Naive B cell (primary cell): ENCODE measurements at regions not wholly inside any gene's neighbourhood (a gene's known extent, or its start where the extent isn't known, plus 50 kb on each side); places are given as distances from the start of the nearest gene placed in this dataset.

ENCODE experiments used
- ATAC-seq, 2 donors: fragments of 150-1000 bp; cut with Tn5 transposase; 2 replicates each; pipeline ENCODE4 v1.10.0; 2021; ENCODE audit warnings: low read depth in 2 of 2, mild to moderate bottlenecking in 2 of 2, moderate library complexity in 2 of 2
- DNase-seq: peaks from one replicate; pipeline ENCODE4 v3.0.0; 2022
- H3K27ac Mint-ChIP-seq, 6 donors: one replicate each; pipeline ENCODE4 v1.8.0; 2020 to 2022; ENCODE audit warnings: mild to moderate bottlenecking in 6 of 6, mixed read lengths in 6 of 6, moderate library complexity in 5 of 6, inconsistent platforms in 2 of 6
- H3K27me3 Mint-ChIP-seq, 3 donors: one replicate each; pipeline ENCODE4 v1.8.0; 2021 to 2022; ENCODE audit warnings: mixed read lengths in 3 of 3, mild to moderate bottlenecking in 1 of 3
- H3K36me3 Mint-ChIP-seq, 2 donors: one replicate each; pipeline ENCODE4 v1.8.0; 2020 to 2022; ENCODE audit warnings: mixed read lengths in 2 of 2, inconsistent platforms in 1 of 2, mild to moderate bottlenecking in 1 of 2
- H3K4me1 Mint-ChIP-seq, 3 donors: one replicate each; pipeline ENCODE4 v1.8.0; 2020 to 2022; ENCODE audit warnings: mixed read lengths in 3 of 3, inconsistent platforms in 1 of 3, mild to moderate bottlenecking in 1 of 3, moderate library complexity in 1 of 3
- H3K4me3 Mint-ChIP-seq, 8 donors: one replicate each; pipeline ENCODE4 v1.8.0; 2020 to 2022; ENCODE audit warnings: mild to moderate bottlenecking in 8 of 8, mixed read lengths in 8 of 8, moderate library complexity in 8 of 8, inconsistent platforms in 2 of 8
- H3K9me3 Mint-ChIP-seq, 7 donors: one replicate each; pipeline ENCODE4 v1.8.0; 2020 to 2022; ENCODE audit warnings: mixed read lengths in 7 of 7, mild to moderate bottlenecking in 5 of 7, inconsistent platforms in 2 of 7, moderate library complexity in 1 of 7

DNA sequence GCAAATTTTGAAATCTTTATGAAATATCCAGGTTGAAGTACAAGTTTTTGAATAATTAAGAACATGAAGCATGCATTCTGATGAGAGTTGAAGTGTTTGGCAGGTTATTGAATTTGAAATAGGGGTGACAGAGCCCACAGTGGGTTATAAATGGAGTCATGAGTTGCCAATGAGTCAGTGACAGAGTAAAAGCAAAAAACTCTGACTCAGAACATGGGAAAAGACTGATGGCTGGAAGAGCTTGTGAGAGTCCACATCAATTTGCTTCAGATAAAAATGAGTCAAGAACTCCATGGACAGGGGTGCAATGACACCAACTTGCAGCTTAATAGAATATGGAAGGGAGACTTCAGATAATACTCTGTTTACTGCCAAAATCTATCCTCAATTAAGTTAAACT lies 105.3 kb downstream of the SLC6A15 start:
- no peaks in the 10 kb centered on the region for H3K9me3 Mint-ChIP-seq
- no peaks in the 10 kb centered on the region for H3K36me3 Mint-ChIP-seq
- H3K4me3 Mint-ChIP-seq: no peak overlapping the region
- H3K4me1 Mint-ChIP-seq: no peaks in the 10 kb centered on the region
- no peak for ATAC-seq
- DNase-seq: no peak
- no peak overlapping the region for H3K27ac Mint-ChIP-seq
- peaks cover 0 to 4% (median 0%) of the 10 kb centered on the region in 3 donors for H3K27me3 Mint-ChIP-seq

DNA sequence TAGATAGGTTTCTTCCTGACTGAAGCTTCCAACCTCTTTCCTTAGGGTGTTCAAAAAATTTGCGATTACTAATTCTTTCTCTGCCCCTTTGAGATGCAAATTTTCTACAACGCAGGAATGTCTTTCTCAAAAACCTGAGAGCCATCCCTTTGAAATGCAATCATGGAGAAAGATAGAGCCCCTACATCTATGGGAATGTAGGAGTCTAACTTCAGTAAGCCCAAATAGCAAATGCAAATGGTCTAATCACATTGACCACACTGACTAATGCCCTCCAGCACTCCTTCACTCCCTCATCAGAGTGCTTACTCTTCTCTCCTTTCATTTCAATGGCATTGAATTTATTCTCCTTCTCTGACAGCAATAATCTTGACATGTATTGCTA lies 107.1 kb downstream of the SLC6A15 start:
- Mint-ChIP-seq H3K27ac (no peak overlapping the region), H3K9me3 (no peaks in the 10 kb centered on the region), H3K36me3 (no peaks in the 10 kb centered on the region), H3K27me3 (peaks cover 0 to 4% (median 0%) of the 10 kb centered on the region in 3 donors), H3K4me3 (no peak overlapping the region), H3K4me1 (no peaks in the 10 kb centered on the region)
- ATAC-seq (no peak), DNase-seq (no peak)

DNA sequence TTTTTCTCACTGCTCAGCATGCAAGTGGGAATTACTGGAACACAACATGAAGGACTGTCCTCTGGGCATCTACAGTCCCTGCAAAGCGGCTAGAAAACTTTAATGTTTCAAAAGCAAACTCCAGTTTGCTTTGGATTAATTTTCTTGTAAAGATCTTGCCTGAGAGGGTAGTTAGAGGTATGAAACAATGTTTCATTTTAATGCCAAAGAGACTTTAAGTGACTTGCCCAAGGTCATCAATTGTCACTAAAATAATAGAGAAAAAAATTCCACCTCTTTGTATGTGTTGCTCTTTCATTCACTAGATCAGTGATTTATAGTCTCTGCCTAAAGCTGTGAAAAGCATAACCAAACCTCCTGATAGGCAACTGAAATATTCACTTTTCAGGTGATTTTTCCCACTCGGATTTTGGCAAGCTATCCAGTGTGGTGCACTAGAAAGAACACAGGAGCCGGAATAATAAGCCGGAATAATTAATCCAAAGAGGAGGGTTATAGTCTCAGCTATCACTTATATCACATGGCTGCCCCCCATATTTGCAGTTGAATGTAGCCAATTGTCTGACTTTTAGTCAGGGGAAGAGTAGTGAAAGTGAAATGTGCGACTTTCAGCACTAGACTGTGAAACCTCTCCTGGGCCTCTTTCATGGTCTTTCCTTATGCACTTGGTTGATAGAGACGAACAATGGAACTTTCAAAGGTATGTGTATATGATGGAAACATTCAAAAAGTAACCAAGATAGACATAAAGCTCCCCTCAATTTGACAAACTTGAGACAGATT lies 107.7 kb downstream of the SLC6A15 start:
- Mint-ChIP-seq H3K4me3 (no peak overlapping the region), H3K27me3 (peaks cover 0 to 4% (median 0%) of the 10 kb centered on the region in 3 donors), H3K4me1 (no peaks in the 10 kb centered on the region), H3K9me3 (peaks cover 0 to under 1% (median 0%) of the 10 kb centered on the region in 7 donors), H3K36me3 (no peaks in the 10 kb centered on the region), H3K27ac (no peak overlapping the region)
- no peak for DNase-seq
- ATAC-seq: no peak

DNA sequence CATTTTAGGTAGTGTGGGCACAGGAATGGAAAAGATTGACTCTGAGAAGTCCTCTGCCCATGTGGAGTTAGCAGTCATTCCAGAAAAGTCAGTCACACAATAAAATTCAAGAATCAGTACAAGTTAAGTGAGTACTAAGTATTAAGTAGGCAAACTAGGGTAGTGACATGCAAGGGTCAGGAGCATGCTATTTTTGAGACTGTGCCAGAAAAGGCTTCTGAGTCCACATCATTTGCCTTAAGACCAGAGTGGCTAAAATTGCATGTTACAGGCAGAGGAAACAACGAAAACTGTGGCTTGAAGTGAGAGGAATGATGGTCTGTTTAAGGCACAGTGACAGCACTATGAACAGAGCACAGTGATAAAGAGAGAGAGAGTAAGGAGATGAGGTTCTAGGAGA lies 108.9 kb downstream of the SLC6A15 start:
- DNase-seq (no peak), ATAC-seq (no peak)
- no peak overlapping the region for H3K4me3 Mint-ChIP-seq
- no peaks in the 10 kb centered on the region for H3K36me3 Mint-ChIP-seq
- H3K27me3 Mint-ChIP-seq: peaks cover 0 to 4% (median 0%) of the 10 kb centered on the region in 3 donors
- H3K27ac Mint-ChIP-seq: no peak overlapping the region
- no peaks in the 10 kb centered on the region for H3K4me1 Mint-ChIP-seq
- peaks cover 0 to 4% (median 0%) of the 10 kb centered on the region in 7 donors for H3K9me3 Mint-ChIP-seq

DNA sequence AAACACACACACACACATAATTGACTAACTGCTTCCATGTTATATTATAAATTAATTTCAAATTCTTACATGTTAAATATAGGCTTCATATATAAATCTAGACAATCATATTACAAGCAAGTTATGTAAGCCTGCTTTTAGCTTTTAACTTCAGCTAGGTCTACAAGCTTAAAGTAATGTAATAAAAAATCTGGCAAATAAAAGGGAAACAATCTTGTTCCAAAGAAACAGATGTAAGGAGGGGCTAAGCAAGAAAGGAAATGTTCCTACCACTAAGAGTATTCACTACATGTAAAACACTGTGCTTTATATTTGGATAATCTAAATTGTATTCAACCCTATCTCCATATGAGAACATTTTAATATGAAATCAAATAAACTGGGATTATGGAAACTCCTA lies 110.4 kb downstream of the SLC6A15 start:
- DNase-seq (no peak), ATAC-seq (no peak)
- H3K27me3 Mint-ChIP-seq: peaks cover 0 to 4% (median 0%) of the 10 kb centered on the region in 3 donors
- no peak overlapping the region for H3K4me3 Mint-ChIP-seq
- no peak overlapping the region for H3K27ac Mint-ChIP-seq
- H3K4me1 Mint-ChIP-seq: no peaks in the 10 kb centered on the region
- H3K9me3 Mint-ChIP-seq: peaks cover 0 to 4% (median 0%) of the 10 kb centered on the region in 7 donors
- H3K36me3 Mint-ChIP-seq: no peaks in the 10 kb centered on the region

DNA sequence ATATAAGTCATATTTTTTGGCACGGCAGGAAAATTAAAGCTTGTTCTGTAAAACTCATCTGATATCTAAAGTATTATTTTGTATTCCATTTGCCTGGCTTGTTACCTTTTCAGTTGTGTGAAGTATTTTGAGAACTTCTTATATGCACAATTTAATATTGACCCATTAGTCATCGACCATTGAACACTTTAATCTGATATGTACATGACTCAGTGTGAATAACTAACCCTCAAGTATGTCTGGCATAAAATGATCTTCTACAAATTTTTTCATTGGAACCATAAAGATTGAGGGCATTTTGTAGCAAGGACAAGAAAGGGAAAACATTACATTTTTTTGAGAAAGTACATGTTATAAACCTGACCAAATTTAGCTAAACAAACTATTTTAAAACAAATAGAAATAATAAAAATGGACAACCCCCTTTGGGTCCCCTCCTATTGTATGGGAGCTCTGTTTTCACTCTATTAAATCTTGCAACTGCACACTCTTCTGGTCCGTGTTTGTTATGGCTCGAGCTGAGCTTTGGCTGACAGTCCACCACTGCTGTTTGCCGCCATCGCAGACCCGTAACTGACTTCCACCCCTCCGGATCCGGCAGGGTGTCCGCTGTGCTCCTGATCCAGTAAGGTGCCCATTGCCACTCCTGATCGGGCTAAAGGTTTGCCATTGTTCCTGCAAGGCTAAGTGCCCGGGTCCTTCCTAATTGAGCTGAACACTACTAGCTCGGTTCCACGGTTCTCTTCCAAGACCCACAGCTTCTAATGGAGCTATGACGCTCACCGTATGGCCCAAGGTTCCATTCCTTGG lies 118.8 kb downstream of the SLC6A15 start:
- Mint-ChIP-seq H3K27me3 (no peaks in the 10 kb centered on the region), H3K36me3 (no peaks in the 10 kb centered on the region), H3K27ac (no peak overlapping the region), H3K4me1 (no peaks in the 10 kb centered on the region), H3K4me3 (no peak overlapping the region), H3K9me3 (no peaks in the 10 kb centered on the region)
- DNase-seq (no peak), ATAC-seq (no peak)

DNA sequence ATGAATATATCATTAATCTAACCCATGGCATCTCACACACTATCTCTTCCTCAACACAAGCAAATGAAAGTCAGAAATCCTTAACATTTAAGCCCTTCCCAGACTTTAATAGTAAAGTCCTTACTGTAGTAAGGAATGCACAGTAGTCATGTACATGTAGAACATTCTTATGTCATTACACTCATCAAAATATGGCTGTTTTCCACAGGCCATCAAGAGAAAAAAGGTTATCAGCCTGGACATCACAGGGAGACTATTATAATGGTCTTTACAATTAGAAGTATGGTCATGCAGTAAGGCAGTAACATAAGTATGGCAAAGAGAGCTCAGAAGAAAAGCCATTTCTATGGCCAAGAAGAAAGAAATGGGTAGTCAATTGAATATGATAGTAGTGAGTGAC lies 121.2 kb downstream of the SLC6A15 start:
- no peak for DNase-seq
- Mint-ChIP-seq H3K4me3 (no peak overlapping the region), H3K27me3 (no peaks in the 10 kb centered on the region), H3K36me3 (no peaks in the 10 kb centered on the region), H3K27ac (no peak overlapping the region), H3K9me3 (no peaks in the 10 kb centered on the region), H3K4me1 (no peaks in the 10 kb centered on the region)
- no peak for ATAC-seq

DNA sequence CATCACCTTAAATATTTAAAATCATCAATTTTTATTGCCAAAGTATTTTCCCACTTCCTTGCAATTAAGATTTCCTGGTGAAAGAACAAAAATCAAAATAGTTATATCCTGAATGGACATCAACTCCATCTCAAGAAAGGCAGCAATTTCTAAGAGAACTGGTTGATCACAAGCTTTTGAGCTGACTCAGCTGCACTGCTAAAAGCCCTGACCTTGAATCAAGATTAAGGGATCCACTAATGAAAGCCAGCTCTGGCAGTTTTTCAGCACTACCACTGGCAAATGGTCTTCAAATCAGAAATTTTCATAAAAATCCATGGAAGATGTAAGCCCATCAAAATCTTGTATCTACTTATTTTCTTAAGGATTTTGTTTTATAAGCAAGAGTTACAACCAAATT lies 123.4 kb downstream of the SLC6A15 start:
- H3K36me3 Mint-ChIP-seq: no peaks in the 10 kb centered on the region
- H3K27me3 Mint-ChIP-seq: no peaks in the 10 kb centered on the region
- H3K9me3 Mint-ChIP-seq: no peaks in the 10 kb centered on the region
- DNase-seq (no peak), ATAC-seq (no peak)
- no peaks in the 10 kb centered on the region for H3K4me1 Mint-ChIP-seq
- no peak overlapping the region for H3K27ac Mint-ChIP-seq
- no peak overlapping the region for H3K4me3 Mint-ChIP-seq

DNA sequence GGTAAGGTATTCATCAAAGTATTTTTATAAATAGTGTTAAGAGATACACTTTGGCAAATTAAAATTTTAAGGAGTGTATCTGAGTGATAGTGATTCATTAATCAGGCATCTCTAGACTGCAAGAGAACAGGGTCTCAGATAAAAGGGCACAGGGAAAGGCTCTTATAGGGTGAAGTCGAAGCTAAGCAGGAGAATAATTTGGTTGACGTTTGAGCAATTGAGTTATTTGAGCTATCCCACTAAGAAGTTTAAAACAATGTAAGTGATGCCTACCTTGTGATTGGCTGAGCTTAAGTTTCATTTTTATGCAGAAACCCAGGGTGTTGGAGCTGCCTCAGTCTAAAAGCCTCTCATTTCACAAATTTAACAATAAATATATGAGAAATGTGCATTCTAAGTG lies 125.3 kb downstream of the SLC6A15 start:
- no peaks in the 10 kb centered on the region for H3K4me1 Mint-ChIP-seq
- no peak for DNase-seq
- no peak overlapping the region for H3K27ac Mint-ChIP-seq
- no peaks in the 10 kb centered on the region for H3K36me3 Mint-ChIP-seq
- no peak overlapping the region for H3K4me3 Mint-ChIP-seq
- no peak for ATAC-seq
- no peaks in the 10 kb centered on the region for H3K27me3 Mint-ChIP-seq
- H3K9me3 Mint-ChIP-seq: no peaks in the 10 kb centered on the region

DNA sequence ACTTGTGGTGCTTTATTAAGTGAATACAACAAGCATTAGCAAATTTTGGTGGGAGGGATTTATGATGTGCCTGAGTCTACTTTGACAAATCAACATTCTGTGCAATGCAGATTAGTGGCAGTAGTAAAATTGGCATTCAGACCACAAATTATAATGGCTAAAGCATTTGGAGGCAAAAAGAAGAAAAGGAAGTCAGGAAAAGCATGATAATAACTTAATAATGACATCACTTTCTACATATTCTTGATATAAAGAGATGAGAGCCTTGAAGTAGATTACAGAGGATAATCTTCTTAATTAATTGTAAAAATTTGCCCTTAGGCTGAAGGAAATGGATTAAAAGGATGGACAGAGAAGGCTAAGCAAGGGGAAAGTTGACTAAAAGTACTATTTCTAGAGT lies 126.0 kb downstream of the SLC6A15 start:
- Mint-ChIP-seq H3K9me3 (no peaks in the 10 kb centered on the region), H3K27me3 (no peaks in the 10 kb centered on the region), H3K36me3 (no peaks in the 10 kb centered on the region), H3K4me1 (no peaks in the 10 kb centered on the region), H3K27ac (no peak overlapping the region), H3K4me3 (no peak overlapping the region)
- no peak for DNase-seq
- ATAC-seq: no peak

DNA sequence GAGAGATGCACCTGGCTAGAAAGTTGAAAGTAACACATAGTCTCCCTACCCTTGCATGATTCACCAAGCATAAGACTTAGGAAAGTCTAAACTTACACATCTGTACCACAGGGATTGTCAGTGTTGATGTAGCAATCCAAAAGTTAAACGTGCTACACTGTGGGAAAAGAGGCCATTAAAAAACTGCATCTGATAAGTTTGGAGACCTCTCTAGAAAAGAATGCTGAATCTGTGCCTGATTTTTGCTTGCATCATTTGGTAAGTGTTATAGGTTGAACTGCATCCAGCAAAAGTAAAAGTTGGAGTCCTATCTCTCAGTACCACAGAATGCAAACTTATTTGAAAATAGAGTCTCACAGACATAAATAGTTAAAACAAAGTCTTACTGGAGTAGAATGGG lies 126.6 kb downstream of the SLC6A15 start:
- H3K9me3 Mint-ChIP-seq: no peaks in the 10 kb centered on the region
- H3K27me3 Mint-ChIP-seq: no peaks in the 10 kb centered on the region
- no peak overlapping the region for H3K4me3 Mint-ChIP-seq
- no peaks in the 10 kb centered on the region for H3K4me1 Mint-ChIP-seq
- no peaks in the 10 kb centered on the region for H3K36me3 Mint-ChIP-seq
- H3K27ac Mint-ChIP-seq: no peak overlapping the region
- no peak for ATAC-seq
- DNase-seq: no peak

DNA sequence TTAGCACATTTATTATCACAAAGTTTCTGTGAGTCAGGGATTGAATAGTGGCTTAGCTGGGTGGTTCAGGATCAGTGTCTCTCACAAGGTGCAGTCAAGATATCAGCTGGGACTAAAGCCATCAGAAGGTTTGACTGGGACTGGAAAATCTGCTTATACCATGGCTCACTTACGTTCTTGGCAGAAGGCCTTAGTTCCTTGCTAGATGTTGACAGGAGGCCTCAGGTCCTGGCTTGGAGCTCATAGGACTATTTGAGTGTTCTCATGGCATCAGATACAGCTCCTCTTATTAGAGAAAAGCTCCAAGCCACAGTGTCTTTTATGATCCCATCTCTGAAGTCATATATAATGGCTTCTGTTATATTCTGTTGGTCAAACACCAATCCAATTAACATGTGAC lies 127.3 kb downstream of the SLC6A15 start:
- H3K36me3 Mint-ChIP-seq: no peaks in the 10 kb centered on the region
- no peaks in the 10 kb centered on the region for H3K4me1 Mint-ChIP-seq
- H3K9me3 Mint-ChIP-seq: no peaks in the 10 kb centered on the region
- H3K27me3 Mint-ChIP-seq: no peaks in the 10 kb centered on the region
- H3K27ac Mint-ChIP-seq: no peak overlapping the region
- DNase-seq (no peak), ATAC-seq (no peak)
- no peak overlapping the region for H3K4me3 Mint-ChIP-seq

DNA sequence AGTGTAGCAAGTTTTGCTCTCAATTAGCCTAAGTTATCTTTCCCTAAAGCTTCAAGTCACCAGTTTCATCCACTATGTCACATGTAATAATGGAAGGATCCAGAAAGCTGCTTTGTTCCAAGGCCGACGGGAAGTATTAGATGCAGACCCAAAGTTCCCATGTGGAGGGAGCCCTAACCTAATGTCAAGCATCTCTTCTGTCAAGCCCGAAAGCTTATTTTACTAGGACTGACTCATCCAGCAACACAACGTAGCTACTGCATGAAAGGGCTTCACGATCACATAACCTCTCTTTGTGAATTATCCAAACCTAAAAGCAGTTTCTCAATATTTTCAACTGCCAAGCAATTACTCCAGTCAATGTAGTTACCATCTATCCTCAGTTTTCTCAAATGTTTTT lies 133.4 kb downstream of the SLC6A15 start:
- H3K27ac Mint-ChIP-seq: no peak overlapping the region
- no peaks in the 10 kb centered on the region for H3K36me3 Mint-ChIP-seq
- H3K9me3 Mint-ChIP-seq: peaks cover 0 to 2% (median 0%) of the 10 kb centered on the region in 7 donors
- H3K4me1 Mint-ChIP-seq: no peaks in the 10 kb centered on the region
- H3K27me3 Mint-ChIP-seq: no peaks in the 10 kb centered on the region
- no peak overlapping the region for H3K4me3 Mint-ChIP-seq
- DNase-seq (no peak), ATAC-seq (no peak)

DNA sequence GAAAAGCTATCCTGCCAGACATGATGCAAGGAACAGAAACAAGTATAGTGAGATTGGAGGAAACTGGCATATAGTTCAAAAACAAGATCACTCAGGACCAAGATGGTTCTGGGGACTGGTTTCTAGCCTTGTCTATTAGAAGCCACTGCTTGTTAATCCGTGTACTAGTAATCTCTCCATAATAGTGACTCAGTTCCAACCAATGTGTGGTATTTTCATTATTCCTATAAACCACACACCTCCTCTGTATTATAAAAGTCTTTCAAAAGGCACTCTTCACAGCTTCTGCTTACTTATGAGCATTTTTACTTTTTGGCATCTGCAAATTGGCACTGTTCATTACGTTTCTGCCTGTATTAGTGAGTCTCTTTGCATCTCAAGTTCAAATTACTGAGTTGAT lies 140.3 kb downstream of the SLC6A15 start:
- Mint-ChIP-seq H3K4me3 (no peak overlapping the region), H3K27ac (no peak overlapping the region), H3K9me3 (peaks cover 0 to 4% (median 0%) of the 10 kb centered on the region in 7 donors), H3K4me1 (no peaks in the 10 kb centered on the region), H3K27me3 (no peaks in the 10 kb centered on the region), H3K36me3 (no peaks in the 10 kb centered on the region)
- no peak for ATAC-seq
- no peak for DNase-seq
